Amygdala (tissue), 56 donors: ENCODE measurements at regions not wholly inside any gene's neighbourhood (a gene's known extent, or its start where the extent isn't known, plus 50 kb on each side); places are given as distances from the start of the nearest gene placed in this dataset.
"Not testable (repeated sequence)": the region's sequence is repeated elsewhere in the genome, so short reads cannot be mapped to it uniquely, and the experiment has no call there.

ENCODE experiments used
- DNase-seq, 56 donors: peaks; one replicate each; lab custom pipeline; 2025; lab: John Stamatoyannopoulos, UW

GRCh38 chr2:193502363-193503035 is 1307.8 kb upstream of the TMEFF2 start:
- no peak for DNase-seq

GRCh38 chr2:193496786-193497185 is 1302.1 kb upstream of the TMEFF2 start:
- no peak for DNase-seq

- DNase-seq, result no peak
Measured at GRCh38 chr2:193482557-193482956, 1287.8 kb upstream of the TMEFF2 start.

- DNase-seq, result no peak
Measured at GRCh38 chr2:193480187-193480586, 1285.5 kb upstream of the TMEFF2 start.

- no peak for DNase-seq
Measured at GRCh38 chr2:193476171-193476800, 1281.6 kb upstream of the TMEFF2 start.

- no peak for DNase-seq
Measured at GRCh38 chr2:193475038-193475437, 1280.3 kb upstream of the TMEFF2 start.

- DNase-seq, result no peak
Measured at GRCh38 chr2:193469251-193469650, 1274.5 kb upstream of the TMEFF2 start.

- DNase-seq, result no peak
Measured at GRCh38 chr2:193467276-193467987, 1272.7 kb upstream of the TMEFF2 start.

GRCh38 chr2:193463011-193463410 is 1268.3 kb upstream of the TMEFF2 start:
- DNase-seq, result no peak

- no peak for DNase-seq
Measured at GRCh38 chr2:193462411-193462810, 1267.7 kb upstream of the TMEFF2 start.

- no peak for DNase-seq
Measured at GRCh38 chr2:193461431-193461934, 1266.8 kb upstream of the TMEFF2 start.

GRCh38 chr2:193446967-193447366 is 1252.2 kb upstream of the TMEFF2 start:
- no peak for DNase-seq

GRCh38 chr2:193442293-193442692 is 1247.6 kb upstream of the TMEFF2 start:
- no peak for DNase-seq

GRCh38 chr2:193428336-193428818 is 1233.6 kb upstream of the TMEFF2 start:
- no peak for DNase-seq

- DNase-seq, result not testable (repeated sequence)
Measured at GRCh38 chr2:193412368-193412767, 1217.6 kb upstream of the TMEFF2 start.

GRCh38 chr2:193409951-193410350 is 1215.2 kb upstream of the TMEFF2 start:
- DNase-seq, result no peak

GRCh38 chr2:193382583-193382982 is 1187.8 kb upstream of the TMEFF2 start:
- DNase-seq, result no peak

- DNase-seq, result no peak
Measured at GRCh38 chr2:193377789-193378188, 1183.1 kb upstream of the TMEFF2 start.

- DNase-seq, result no peak
Measured at GRCh38 chr2:193373120-193373519, 1178.4 kb upstream of the TMEFF2 start.

GRCh38 chr2:193371200-193371599 is 1176.5 kb upstream of the TMEFF2 start:
- no peak for DNase-seq

- no peak for DNase-seq
Measured at GRCh38 chr2:193368615-193369014, 1173.9 kb upstream of the TMEFF2 start.
